Esophagus muscularis mucosa (tissue), 4 donors: ENCODE measurements at regions not wholly inside any gene's neighbourhood (a gene's known extent, or its start where the extent isn't known, plus 50 kb on each side); places are given as distances from the start of the nearest gene placed in this dataset.

Experiments
- DNase-seq: peaks from one replicate; pipeline ENCODE4 v3.0.0-alpha.2; 2017; ENCODE audit errors: extremely low spot score
- H3K27ac ChIP-seq, 4 donors: fragments of 200-600 bp; sonication (generic); replicated peaks in 1 of 4; 1 replicate in 3 of 4; 2 replicates in 1 of 4; pipeline ENCODE4 v1.5.1; 2016 to 2019; ENCODE audit warnings: mild to moderate bottlenecking in 1 of 4
- H3K27me3 ChIP-seq, 4 donors: fragments of 200-600 bp; sonication (generic); one replicate each; pipeline versions ENCODE4 v1.5.1 to v1.6.0; 2016 to 2019
- H3K36me3 ChIP-seq, 4 donors: fragments of 200-600 bp; sonication (generic); one replicate each; pipeline ENCODE4 v1.5.1; 2016 to 2019
- H3K4me1 ChIP-seq, 4 donors: fragments of 200-600 bp; sonication (generic); one replicate each; pipeline ENCODE4 v1.5.1; 2016 to 2019
- H3K4me3 ChIP-seq, 4 donors: fragments of 200-600 bp; sonication (generic); 1 replicate in 2 of 4; 2 replicates in 2 of 4; pipeline ENCODE4 v1.5.1; 2016 to 2019; ENCODE audit warnings: mild to moderate bottlenecking in 4 of 4, moderate library complexity in 1 of 4
- H3K9me3 ChIP-seq, 4 donors: fragments of 200-600 bp; sonication (generic); 1 replicate in 3 of 4; 2 replicates in 1 of 4; pipeline ENCODE4 v1.5.1; 2016 to 2019
- CTCF ChIP-seq, 3 experiments: fragments of 200-600 bp in 2 of 3; fragments of 450-650 bp in 1 of 3; sonication (generic) in 2 of 3; IDR thresholded peaks; one replicate each; pipeline ENCODE4 v1.5.1; 2017 to 2019; ENCODE audit warnings: antibody characterized with exemption in 3 of 3, mild to moderate bottlenecking in 2 of 3, moderate library complexity in 1 of 3
- EP300 ChIP-seq: sonication (generic); formaldehyde crosslinking; IDR thresholded peaks from one replicate; pipeline ENCODE4 v1.6.1; 2017; ENCODE audit warnings: antibody characterized with exemption
- POLR2A ChIP-seq: fragments of 450-650 bp; IDR thresholded peaks from one replicate; pipeline ENCODE4 v1.6.1; 2017; ENCODE audit warnings: antibody characterized with exemption, moderate library complexity, mild to moderate bottlenecking, low read depth
- POLR2AphosphoS5 ChIP-seq, 2 donors: sonication (generic); formaldehyde crosslinking; IDR thresholded peaks; one replicate each; pipeline ENCODE4 v1.6.1; 2017; ENCODE audit warnings: antibody characterized with exemption in 2 of 2
- WGBS: methylation state at CpG from one replicate; pipeline ENCODE4 v1.1.5; 2018; 5-methylcytosine and 5-hydroxymethylcytosine counted together
- intact Hi-C: fragments of 100-400 bp; cut with DNase I; formaldehyde crosslinking; loops from one replicate; pipeline ENCODE4 v1.15.1; 2023

- Histone ChIP-seq H3K27ac (no peak overlapping the region), H3K4me1 (no peaks in the 10 kb centered on the region), H3K9me3 (no peaks in the 10 kb centered on the region), H3K4me3 (no peak overlapping the region), H3K36me3 (no peaks in the 10 kb centered on the region), H3K27me3 (no peaks in the 10 kb centered on the region)
- DNase-seq = no peak
- intact Hi-C loops = no loop called here
- 85% methylated on average over 4 of the region's 4 CpGs for WGBS
- no peak for TF ChIP-seq EP300
- TF ChIP-seq POLR2AphosphoS5 (IDR thresholded peaks at IDR 0.05) = no peak
- no peak for TF ChIP-seq CTCF (IDR thresholded peaks at IDR 0.05)
- TF ChIP-seq POLR2A = no peak
Observed at GRCh38 chr4:18390655-18391353, 369.2 kb upstream of the LCORL start.

GRCh38 chr4:18389115-18389514 lies 367.6 kb upstream of the LCORL start:
- Histone ChIP-seq H3K27me3 (no peaks in the 10 kb centered on the region), H3K4me3 (no peak overlapping the region), H3K36me3 (no peaks in the 10 kb centered on the region), H3K27ac (no peak overlapping the region), H3K4me1 (no peaks in the 10 kb centered on the region), H3K9me3 (peaks cover 0 to 6% (median 0%) of the 10 kb centered on the region in 4 donors)
- DNase-seq = no peak
- no peak for TF ChIP-seq CTCF (IDR thresholded peaks at IDR 0.05)
- TF ChIP-seq POLR2AphosphoS5 (IDR thresholded peaks at IDR 0.05) = no peak
- TF ChIP-seq EP300 = no peak
- no peak for TF ChIP-seq POLR2A
- intact Hi-C loops = no loop called here
- 85% methylated on average over 2 of the region's 2 CpGs for WGBS

- 51% methylated on average over 3 of the region's 3 CpGs for WGBS
- Histone ChIP-seq H3K4me1 (no peaks in the 10 kb centered on the region), H3K27ac (no peak overlapping the region), H3K4me3 (no peak overlapping the region), H3K27me3 (no peaks in the 10 kb centered on the region), H3K9me3 (peaks cover 0 to 8% (median 0%) of the 10 kb centered on the region in 4 donors), H3K36me3 (no peaks in the 10 kb centered on the region)
- TF ChIP-seq POLR2AphosphoS5 (IDR thresholded peaks at IDR 0.05) (no peak), EP300 (no peak), POLR2A (no peak), CTCF (IDR thresholded peaks at IDR 0.05) (no peak)
- intact Hi-C loops = no loop called here
- DNase-seq = no peak
Observed at GRCh38 chr4:18388039-18388438, 366.5 kb upstream of the LCORL start.

- no peaks in the 10 kb centered on the region for H3K27me3 ChIP-seq
- H3K9me3 ChIP-seq = peaks cover 0 to 8% (median 0%) of the 10 kb centered on the region in 4 donors
- no peaks in the 10 kb centered on the region for H3K36me3 ChIP-seq
- no peaks in the 10 kb centered on the region for H3K4me1 ChIP-seq
- no peak overlapping the region for H3K27ac ChIP-seq
- H3K4me3 ChIP-seq = no peak overlapping the region
- no peak for TF ChIP-seq POLR2AphosphoS5 (IDR thresholded peaks at IDR 0.05)
- no peak for TF ChIP-seq EP300
- TF ChIP-seq POLR2A = no peak
- no peak for TF ChIP-seq CTCF (IDR thresholded peaks at IDR 0.05)
- intact Hi-C loops = no loop called here
- WGBS = 81% methylated on average over 1 of the region's 1 CpG
- no peak for DNase-seq
Observed at GRCh38 chr4:18381186-18381585, 359.6 kb upstream of the LCORL start.

- intact Hi-C loops = loop anchor here (10.0 kb wide), 1 partner anchor 545 kb away; no protein-coding TSS in a partner anchor
- no peaks in the 10 kb centered on the region for H3K27me3 ChIP-seq
- DNase-seq = no peak
- 88% methylated on average over 15 of the region's 15 CpGs for WGBS
- no peak overlapping the region for H3K27ac ChIP-seq
- TF ChIP-seq POLR2A (no peak), EP300 (no peak), CTCF (IDR thresholded peaks at IDR 0.05) (no peak), POLR2AphosphoS5 (IDR thresholded peaks at IDR 0.05) (no peak)
- no peaks in the 10 kb centered on the region for H3K36me3 ChIP-seq
- H3K9me3 ChIP-seq = no peaks in the 10 kb centered on the region
- no peak overlapping the region for H3K4me3 ChIP-seq
- no peaks in the 10 kb centered on the region for H3K4me1 ChIP-seq
Observed at GRCh38 chr4:18369561-18369960, 348.0 kb upstream of the LCORL start.
